LNCaP clone FGC (cell line): ENCODE measurements at regions not wholly inside any gene's neighbourhood (a gene's known extent, or its start where the extent isn't known, plus 50 kb on each side); places are given as distances from the start of the nearest gene placed in this dataset.

Experiments used
- DNase-seq: peaks from one replicate; pipeline ENCODE4 v3.0.0-alpha.2; 2011; ENCODE audit warnings: low read depth
- H3K4me3 ChIP-seq: 2 replicates; pipeline ENCODE4 v1.5.1; 2011; ENCODE audit warnings: mild to moderate bottlenecking, low read depth, low read length, control low read depth
- CTCF ChIP-seq: IDR thresholded peaks from 2 replicates; pipeline ENCODE4 v1.5.1; 2012; ENCODE audit warnings: mild to moderate bottlenecking; ENCODE audit not compliant: control insufficient read depth, insufficient read depth; ENCODE audit errors: extremely low read depth

GRCh38 chr3:80087767-80088166 is 320.0 kb upstream of the ROBO1 start:
- no peak for DNase-seq
- no peak for TF ChIP-seq CTCF
- H3K4me3 ChIP-seq, result no peak overlapping the region

DNA sequence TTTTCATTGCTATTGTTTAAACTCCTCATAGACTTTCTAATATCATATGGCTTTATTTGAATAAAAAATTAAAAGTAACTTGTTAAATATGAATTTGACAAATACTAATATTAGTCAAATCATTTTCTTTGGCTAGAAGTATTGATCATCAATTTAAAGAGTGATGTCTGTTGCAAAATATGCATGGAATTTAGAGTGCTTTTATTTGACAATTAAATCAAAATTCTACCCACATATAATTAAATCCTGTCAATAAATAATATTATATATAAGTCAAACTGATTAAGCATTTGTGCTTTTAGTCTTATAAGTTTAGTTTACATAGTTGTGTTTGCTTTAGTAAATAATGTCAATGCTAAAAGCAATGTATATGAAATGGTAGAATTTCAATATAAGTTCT is 318.6 kb upstream of the ROBO1 start:
- no peak for TF ChIP-seq CTCF
- H3K4me3 ChIP-seq, result no peak overlapping the region
- DNase-seq, result no peak

DNA sequence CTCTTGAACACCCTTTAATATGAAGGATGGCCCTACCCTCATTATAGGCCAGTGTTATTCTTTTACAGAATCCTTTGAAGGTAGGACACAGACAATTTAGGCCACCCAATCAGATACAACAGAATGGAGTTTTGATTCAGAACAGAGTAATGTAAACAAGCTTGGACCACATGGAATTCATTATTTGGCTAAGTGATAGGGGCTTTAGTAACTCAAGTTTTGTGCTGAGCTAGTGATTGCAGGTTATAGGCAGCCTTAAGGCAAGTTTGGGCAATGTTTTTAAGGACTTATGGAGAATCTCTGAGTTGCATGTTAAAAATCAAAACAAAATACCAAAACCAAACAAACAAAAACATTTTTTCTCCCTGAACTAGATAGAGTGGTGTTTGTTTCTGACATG is 312.1 kb upstream of the ROBO1 start:
- TF ChIP-seq CTCF, result no peak
- no peak overlapping the region for H3K4me3 ChIP-seq
- DNase-seq, result no peak

DNA sequence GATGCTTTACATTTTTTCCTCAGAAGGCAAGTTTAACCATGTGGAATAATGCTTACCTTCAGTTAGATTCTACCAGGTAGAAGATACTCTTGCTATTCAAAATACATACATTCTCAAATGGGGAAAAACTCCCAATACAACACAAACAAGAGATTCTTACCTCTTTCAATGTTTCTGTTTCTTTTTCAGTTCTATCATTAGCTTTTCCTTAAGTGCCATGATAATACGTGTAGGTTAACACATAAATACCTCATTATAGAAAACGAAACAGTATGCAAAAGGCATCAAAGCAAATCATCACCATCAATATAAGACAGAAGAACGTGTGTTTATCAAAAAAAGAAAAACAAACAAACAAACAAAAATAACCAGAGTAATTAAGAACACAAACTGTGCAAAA is 300.7 kb upstream of the ROBO1 start:
- no peak overlapping the region for H3K4me3 ChIP-seq
- DNase-seq, result no peak
- TF ChIP-seq CTCF, result no peak

- no peak for DNase-seq
- TF ChIP-seq CTCF, result no peak
- H3K4me3 ChIP-seq, result no peak overlapping the region
These were observed 295.7 kb upstream of the ROBO1 start for GRCh38 chr3:80063535-80063934.

GRCh38 chr3:80060664-80061063 is 292.9 kb upstream of the ROBO1 start:
- H3K4me3 ChIP-seq, result no peak overlapping the region
- no peak for TF ChIP-seq CTCF
- DNase-seq, result no peak

GRCh38 chr3:80055306-80055705 is 287.5 kb upstream of the ROBO1 start:
- DNase-seq, result no peak
- no peak overlapping the region for H3K4me3 ChIP-seq
- no peak for TF ChIP-seq CTCF
